Calu3 (cell line): ENCODE measurements at regions not wholly inside any gene's neighbourhood (a gene's known extent, or its start where the extent isn't known, plus 50 kb on each side); places are given as distances from the start of the nearest gene placed in this dataset.

Experiments used
- BruUV-seq: library from RNA; stranded (reverse); fragments of 400-500 nt; replicated peaks from 2 replicates; lab custom pipeline; 2021; lab: Mats Ljungman, UMichigan
- CTCF ChIA-PET: fragments of 300-600 bp; sonication (Branson Sonifier 250); formaldehyde crosslinking; loops from one replicate; lab custom pipeline; 2022; ENCODE audit warnings: antibody characterized with exemption; lab: Charles Lee
- DNase-seq: peaks from one replicate; pipeline ENCODE4 v3.0.0; 2022
- H3K27ac Mint-ChIP-seq: one replicate; pipeline ENCODE4 v1.8.0; 2022; ENCODE audit warnings: mixed read lengths; ENCODE audit not compliant: unreplicated experiment
- H3K27me3 Mint-ChIP-seq: one replicate; pipeline ENCODE4 v1.8.0; 2022; ENCODE audit warnings: mixed read lengths; ENCODE audit not compliant: unreplicated experiment
- H3K36me3 Mint-ChIP-seq: one replicate; pipeline ENCODE4 v1.8.0; 2022; ENCODE audit warnings: mild to moderate bottlenecking, moderate library complexity, mixed read lengths; ENCODE audit not compliant: insufficient read depth, unreplicated experiment
- H3K4me1 Mint-ChIP-seq: one replicate; pipeline ENCODE4 v1.8.0; 2022; ENCODE audit warnings: mild to moderate bottlenecking, low read depth, mixed read lengths; ENCODE audit not compliant: unreplicated experiment
- H3K4me3 Mint-ChIP-seq: one replicate; pipeline ENCODE4 v1.8.0; 2022; ENCODE audit warnings: mild to moderate bottlenecking, low read depth, moderate library complexity, mixed read lengths; ENCODE audit not compliant: unreplicated experiment
- H3K9me3 Mint-ChIP-seq: one replicate; pipeline ENCODE4 v1.8.0; 2022; ENCODE audit warnings: low read depth, mixed read lengths; ENCODE audit not compliant: unreplicated experiment
- CTCF ChIP-seq: fragments of 200-600 bp; IDR thresholded peaks from one replicate; pipeline ENCODE4 v1.8.0; 2022; ENCODE audit warnings: antibody characterized with exemption; ENCODE audit not compliant: unreplicated experiment
- intact Hi-C: fragments of 100-400 bp; cut with micrococcal nuclease; formaldehyde crosslinking; loops from one replicate; pipeline ENCODE4 v1.10.0; 2022; ENCODE audit not compliant: unreplicated experiment

GRCh38 chr6:121917834-121918559 lies 481.5 kb upstream of the HSF2 start:
- intact Hi-C loops, result no loop called here
- no peaks in the 10 kb centered on the region for H3K27me3 Mint-ChIP-seq
- no peak for DNase-seq
- CTCF ChIA-PET, result interaction anchor here (0.6 kb wide), 1 partner anchor 847 kb away, joined by 3 read pairs; no protein-coding TSS in a partner anchor
- no TSS peak for BruUV-seq
- no peaks in the 10 kb centered on the region for H3K4me1 Mint-ChIP-seq
- no peak overlapping the region for H3K27ac Mint-ChIP-seq
- H3K9me3 Mint-ChIP-seq, result no peaks in the 10 kb centered on the region
- TF ChIP-seq CTCF, result no peak
- no peaks in the 10 kb centered on the region for H3K36me3 Mint-ChIP-seq
- H3K4me3 Mint-ChIP-seq, result no peak overlapping the region

DNA sequence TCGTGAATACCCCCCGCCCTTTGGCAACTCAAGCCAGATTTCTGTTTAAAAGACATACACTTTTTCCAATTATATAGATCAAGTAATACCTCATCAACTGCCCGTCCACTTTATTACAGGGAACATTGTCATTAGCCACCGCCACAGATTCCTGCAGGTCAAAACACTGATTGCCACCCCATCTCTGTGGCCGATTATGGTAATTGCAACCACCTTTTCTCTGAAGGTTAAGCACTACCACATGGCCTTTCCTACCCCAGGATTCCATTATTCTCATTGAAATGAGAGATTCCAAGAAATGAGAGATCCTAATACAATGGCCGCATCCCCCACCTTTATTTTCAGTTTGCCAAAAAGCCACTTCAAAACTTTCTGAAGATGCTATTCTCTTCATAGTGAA lies 478.8 kb upstream of the HSF2 start:
- no peak for TF ChIP-seq CTCF
- intact Hi-C loops, result no loop called here
- BruUV-seq, result no TSS peak
- no peak for DNase-seq
- no peaks in the 10 kb centered on the region for H3K4me1 Mint-ChIP-seq
- H3K4me3 Mint-ChIP-seq, result no peak overlapping the region
- H3K9me3 Mint-ChIP-seq, result no peaks in the 10 kb centered on the region
- H3K27ac Mint-ChIP-seq, result no peak overlapping the region
- no peaks in the 10 kb centered on the region for H3K36me3 Mint-ChIP-seq
- CTCF ChIA-PET, result no interaction called here
- H3K27me3 Mint-ChIP-seq, result no peaks in the 10 kb centered on the region

DNA sequence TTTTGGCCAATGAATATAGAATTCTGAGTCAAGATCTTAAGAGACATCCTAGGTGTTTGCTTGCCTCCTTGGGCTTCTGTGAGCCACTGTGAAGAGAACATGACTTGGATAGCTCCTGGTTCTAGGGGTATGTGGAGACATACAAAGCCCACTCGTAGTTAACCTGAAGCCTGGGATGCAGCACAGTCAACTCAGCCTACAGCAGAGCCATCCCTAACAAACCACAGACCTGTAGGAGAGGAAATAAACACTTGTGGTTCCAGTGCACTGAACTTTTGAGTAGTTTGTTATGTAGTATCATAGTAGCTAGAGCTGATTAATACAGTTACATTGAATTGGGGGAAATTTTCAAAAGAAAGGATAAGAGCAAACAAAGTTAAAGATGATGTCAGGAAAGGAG lies 474.4 kb upstream of the HSF2 start:
- CTCF ChIA-PET, result no interaction called here
- intact Hi-C loops, result no loop called here

DNA sequence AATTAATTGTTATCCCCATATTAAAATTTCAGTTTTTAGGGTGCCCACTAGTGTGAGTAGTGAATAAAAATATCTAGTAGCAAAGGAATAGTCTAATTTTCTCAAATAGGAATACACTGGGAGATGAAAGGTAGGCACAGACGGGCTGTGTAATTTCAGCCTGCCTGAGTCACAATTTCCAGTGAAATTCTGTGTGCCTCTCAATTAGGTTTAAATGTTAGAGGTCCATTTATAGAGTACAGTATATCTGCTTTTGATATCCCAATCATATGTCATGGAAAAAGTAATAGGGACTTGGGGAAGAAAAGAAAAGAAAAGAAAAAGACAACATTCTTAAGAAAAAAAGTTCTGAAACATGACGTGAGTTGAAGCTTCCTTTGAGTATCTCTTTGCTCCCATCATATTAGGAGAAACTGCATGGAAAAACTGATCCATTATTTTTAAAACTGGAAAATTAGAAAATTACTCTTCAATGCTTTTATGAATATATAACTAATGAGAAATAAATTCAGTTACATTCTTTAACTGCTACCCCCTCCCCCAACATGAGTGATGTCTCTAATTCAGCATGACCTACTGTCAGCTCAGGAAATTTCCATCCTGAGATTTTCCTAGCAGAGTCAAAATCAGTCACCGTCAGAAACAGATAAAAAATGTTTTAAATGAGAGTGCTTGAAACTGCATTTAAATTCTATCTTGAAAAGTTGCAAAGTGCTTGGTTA lies 473.8 kb upstream of the HSF2 start:
- DNase-seq, result no peak
- CTCF ChIA-PET, result no interaction called here
- H3K27ac Mint-ChIP-seq, result no peak overlapping the region

More for the DNA sequence above, 474.4 kb upstream of the HSF2 start:
- no peak overlapping the region for H3K4me3 Mint-ChIP-seq
- no peak for TF ChIP-seq CTCF
- DNase-seq, result no peak
- no peaks in the 10 kb centered on the region for H3K9me3 Mint-ChIP-seq
- no TSS peak for BruUV-seq
- H3K27me3 Mint-ChIP-seq, result no peaks in the 10 kb centered on the region
- H3K4me1 Mint-ChIP-seq, result no peaks in the 10 kb centered on the region
- no peaks in the 10 kb centered on the region for H3K36me3 Mint-ChIP-seq
- no peak overlapping the region for H3K27ac Mint-ChIP-seq

More for the DNA sequence above, 473.8 kb upstream of the HSF2 start:
- H3K27me3 Mint-ChIP-seq, result no peaks in the 10 kb centered on the region
- H3K9me3 Mint-ChIP-seq, result no peaks in the 10 kb centered on the region
- no peak overlapping the region for H3K4me3 Mint-ChIP-seq
- no peak for TF ChIP-seq CTCF
- no peaks in the 10 kb centered on the region for H3K36me3 Mint-ChIP-seq
- intact Hi-C loops, result no loop called here
- no TSS peak for BruUV-seq
- H3K4me1 Mint-ChIP-seq, result no peaks in the 10 kb centered on the region
